ENCODE measurements at regions not wholly inside any gene's neighbourhood (a gene's known extent, or its start where the extent isn't known, plus 50 kb on each side); places are given as distances from the start of the nearest gene placed in this dataset.

GRCh38 chr13:38636761-38637160 is 50.1 kb upstream of the FREM2 start:
- Histone ChIP-seq H3K27ac (no peak overlapping the region), H3K27me3 (no peaks in the 10 kb centered on the region), H3K4me1 (peaks cover 0 to 13% (median 7%) of the 10 kb centered on the region in 4 donors), H3K36me3 (no peaks in the 10 kb centered on the region), H3K4me3 (no peak overlapping the region), H3K9me3 (no peaks in the 10 kb centered on the region)
- WGBS, 5 donors, result 18 to 42% (median 23%) methylated on average over 2 of the region's 2 CpGs
- TF ChIP-seq POLR2AphosphoS5 (IDR thresholded peaks at IDR 0.05), result peak in 1 of 3 donors; percentile 65
- TF ChIP-seq POLR2A (IDR thresholded peaks at IDR 0.05), result no peak
- intact Hi-C loops (cut with DNase I; ENCODE audit: low total_unique reads), result no loop called here
- peak; percentile 31 to 92 for DNase-seq
